Fibroblast of upper back skin (primary cell): ENCODE measurements at regions not wholly inside any gene's neighbourhood (a gene's known extent, or its start where the extent isn't known, plus 50 kb on each side); places are given as distances from the start of the nearest gene placed in this dataset.

Source experiments
- DNase-seq: peaks from one replicate; pipeline ENCODE4 v3.0.0-alpha.2; 2013

DNA sequence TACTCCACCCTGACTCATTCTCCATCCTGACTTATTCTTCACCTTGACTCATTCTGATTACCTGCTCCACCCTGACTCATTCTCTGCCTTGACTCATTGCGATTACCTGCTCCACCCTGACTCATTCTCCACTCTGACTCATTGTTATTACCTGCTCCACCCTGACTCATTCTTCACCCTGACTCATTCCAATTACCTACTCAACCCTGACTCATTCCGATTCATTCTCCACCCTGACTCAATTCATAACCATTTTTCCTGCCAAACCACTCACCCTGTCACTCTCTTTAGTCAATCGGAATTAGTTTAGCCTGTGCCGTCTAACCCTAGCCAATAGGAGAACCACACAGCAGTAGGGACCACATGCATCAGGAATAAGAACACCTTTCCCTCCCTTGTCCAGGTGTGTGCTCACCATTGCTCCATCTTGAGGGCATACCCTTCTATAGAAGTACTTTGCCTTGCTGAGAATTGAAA, 1227.4 kb upstream of the PCDH20 start:
- DNase-seq: peak; percentile 48

GRCh38 chr13:62635161-62635560, 1219.5 kb upstream of the PCDH20 start:
- no peak for DNase-seq

GRCh38 chr13:62633448-62633847, 1217.8 kb upstream of the PCDH20 start:
- no peak for DNase-seq

- DNase-seq: no peak
These were observed 1216.0 kb upstream of the PCDH20 start for GRCh38 chr13:62631619-62632018.

GRCh38 chr13:62631124-62631523, 1215.5 kb upstream of the PCDH20 start:
- no peak for DNase-seq

GRCh38 chr13:62629618-62630017, 1214.0 kb upstream of the PCDH20 start:
- DNase-seq: no peak

DNA sequence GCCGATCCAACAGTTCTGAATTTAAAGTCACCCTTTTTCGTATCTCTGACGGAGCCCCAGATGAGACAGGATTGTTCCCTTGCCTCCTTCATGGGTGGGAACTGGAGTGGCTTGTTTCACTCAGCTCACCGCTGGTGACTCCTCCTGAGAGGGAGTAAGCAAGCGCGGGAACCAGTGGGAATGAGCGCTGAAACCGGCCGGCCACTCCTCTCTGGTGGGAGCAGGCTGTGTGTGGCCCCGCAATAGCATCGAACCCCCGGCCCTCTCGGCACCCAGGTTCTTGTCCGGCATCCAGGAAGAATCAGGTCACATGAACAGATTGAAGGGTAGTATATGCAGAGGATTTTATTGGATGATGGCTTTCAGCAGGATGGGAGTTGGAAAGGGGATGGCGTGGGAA, 1211.6 kb upstream of the PCDH20 start:
- DNase-seq: no peak

DNA sequence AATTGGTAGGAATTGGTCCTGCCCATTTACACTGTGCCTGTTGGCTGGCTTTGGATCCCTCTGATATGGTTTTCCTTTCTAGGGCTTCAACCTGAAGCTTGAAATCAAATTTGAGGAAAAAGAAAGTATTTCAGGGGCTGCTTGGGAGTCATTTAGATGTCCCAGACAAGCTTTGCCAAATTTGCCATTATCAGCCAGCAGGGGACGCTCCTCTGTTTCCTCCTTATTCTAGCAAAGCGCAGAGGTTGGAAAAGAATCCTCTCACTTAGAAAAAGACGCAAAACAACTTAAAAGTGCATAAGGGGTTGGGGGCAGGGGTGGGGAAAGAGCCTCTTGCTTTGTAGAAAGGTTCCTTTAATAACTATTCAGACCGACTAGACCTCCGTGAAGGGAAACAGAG, 1211.1 kb upstream of the PCDH20 start:
- no peak for DNase-seq

DNA sequence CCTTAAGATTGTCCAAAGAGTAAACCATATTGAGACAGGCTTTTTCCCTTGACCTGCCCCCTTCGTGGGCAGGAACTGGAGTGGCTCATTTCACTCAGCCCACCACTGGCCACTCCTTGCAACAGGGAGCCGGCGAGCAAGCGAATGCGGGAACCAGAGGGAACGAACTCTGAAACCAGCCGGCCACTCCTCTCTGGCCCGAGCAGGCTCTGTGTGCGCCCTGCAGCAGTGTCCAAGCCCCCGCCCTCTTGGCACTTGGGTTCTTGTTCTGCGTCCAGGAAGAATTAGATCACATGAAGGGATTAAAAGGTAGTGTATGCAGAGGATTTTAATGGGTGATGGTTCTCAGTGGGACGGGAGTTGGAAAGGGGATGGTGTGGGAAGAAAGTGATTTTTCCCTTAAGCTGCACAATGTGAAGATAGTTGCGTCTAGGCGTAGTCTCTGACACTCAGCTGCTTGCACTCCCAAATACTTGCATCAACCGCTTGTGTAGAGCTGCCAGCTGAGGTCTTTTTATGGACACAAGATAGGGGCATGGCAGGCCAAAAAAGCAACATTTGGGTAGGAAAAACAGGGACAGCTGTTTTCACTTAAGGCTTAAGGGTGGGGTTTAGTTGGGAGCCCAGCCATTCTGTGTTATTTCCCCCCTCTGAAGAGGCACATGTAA, 1209.7 kb upstream of the PCDH20 start:
- DNase-seq: peak; percentile 0

DNA sequence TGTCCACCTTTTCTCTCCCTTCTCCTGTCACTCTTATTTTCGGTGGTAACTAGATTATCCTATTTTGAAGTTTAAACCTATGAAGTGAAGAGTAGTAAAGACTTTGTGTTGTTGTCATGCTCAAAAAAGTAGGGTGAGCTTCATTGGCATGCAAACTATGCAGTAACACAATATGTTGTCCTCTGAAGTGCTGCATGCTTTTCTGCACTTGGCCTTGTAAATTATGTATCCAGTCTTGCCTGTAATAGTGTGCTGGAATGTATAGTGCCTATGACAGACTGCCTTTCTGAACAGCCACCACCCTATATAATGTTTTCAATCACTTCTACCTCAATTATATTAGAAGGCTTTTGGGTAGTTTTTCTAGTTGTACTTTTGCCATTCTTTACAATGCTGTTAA, 1198.2 kb upstream of the PCDH20 start:
- DNase-seq: no peak

DNA sequence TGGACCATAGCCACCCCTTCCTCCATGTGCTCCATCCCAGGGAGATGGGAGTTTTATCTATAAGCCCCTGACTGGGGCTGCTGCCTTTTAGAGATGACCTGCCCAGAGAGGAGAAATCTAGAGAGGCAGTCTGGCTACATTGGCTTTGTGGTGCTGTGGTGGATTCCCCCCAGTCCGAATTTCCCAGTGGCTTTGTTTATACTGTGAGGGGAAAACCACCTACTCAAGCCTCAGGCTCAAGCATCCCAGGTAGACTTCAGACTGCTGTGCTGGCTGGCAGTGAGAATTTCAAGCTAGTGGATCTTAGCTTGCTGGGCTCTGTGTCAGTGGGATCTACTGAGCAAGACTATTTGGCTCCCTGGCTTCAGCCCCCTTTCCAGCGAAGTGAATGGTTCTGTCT, 1195.7 kb upstream of the PCDH20 start:
- DNase-seq: no peak

- DNase-seq: no peak
These were observed 1183.1 kb upstream of the PCDH20 start for GRCh38 chr13:62598708-62599107.

- no peak for DNase-seq
These were observed 1180.3 kb upstream of the PCDH20 start for GRCh38 chr13:62595976-62596375.

DNA sequence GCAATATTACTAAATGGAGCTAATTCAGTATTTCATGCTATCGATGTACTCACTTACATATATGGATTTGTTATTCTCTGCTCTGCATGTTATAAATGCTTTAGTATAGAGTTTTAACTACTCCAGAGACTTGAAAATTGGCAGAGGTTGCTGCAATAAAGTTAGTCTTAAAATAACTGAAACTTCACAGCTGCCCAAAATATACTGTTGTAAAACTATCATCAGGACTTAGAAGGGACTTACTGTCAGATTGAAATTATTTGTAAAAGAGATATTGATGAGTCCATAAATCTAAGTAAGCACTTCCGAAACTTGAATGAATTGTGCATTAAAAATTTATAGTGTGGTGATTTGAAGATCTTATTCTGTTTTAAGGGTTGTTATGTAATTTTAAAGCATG, 1178.2 kb upstream of the PCDH20 start:
- DNase-seq: no peak

DNA sequence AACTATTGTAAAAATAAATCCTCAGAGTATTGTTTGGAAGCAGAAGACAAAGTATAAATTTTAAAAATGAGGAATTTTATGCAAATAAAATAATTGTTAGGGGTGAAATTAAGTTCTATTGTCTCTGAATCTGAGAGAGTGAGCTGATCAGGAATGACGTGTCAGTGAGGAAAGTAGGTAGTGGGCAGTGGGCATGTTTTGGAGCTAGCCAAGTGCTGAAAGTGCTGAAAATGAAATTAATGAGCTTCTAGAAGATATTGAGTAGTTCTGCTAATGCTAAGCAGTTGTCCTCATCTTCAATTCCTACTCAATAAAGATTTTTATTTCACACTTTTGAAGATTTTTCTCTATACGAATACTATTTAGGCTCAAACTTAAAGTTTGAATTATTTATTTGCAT, 1167.8 kb upstream of the PCDH20 start:
- no peak for DNase-seq

GRCh38 chr13:62578402-62578801, 1162.8 kb upstream of the PCDH20 start:
- DNase-seq: no peak

GRCh38 chr13:62564770-62565169, 1149.1 kb upstream of the PCDH20 start:
- no peak for DNase-seq

GRCh38 chr13:62563251-62563650, 1147.6 kb upstream of the PCDH20 start:
- no peak for DNase-seq

- no peak for DNase-seq
These were observed 1141.3 kb upstream of the PCDH20 start for GRCh38 chr13:62556978-62557377.

DNA sequence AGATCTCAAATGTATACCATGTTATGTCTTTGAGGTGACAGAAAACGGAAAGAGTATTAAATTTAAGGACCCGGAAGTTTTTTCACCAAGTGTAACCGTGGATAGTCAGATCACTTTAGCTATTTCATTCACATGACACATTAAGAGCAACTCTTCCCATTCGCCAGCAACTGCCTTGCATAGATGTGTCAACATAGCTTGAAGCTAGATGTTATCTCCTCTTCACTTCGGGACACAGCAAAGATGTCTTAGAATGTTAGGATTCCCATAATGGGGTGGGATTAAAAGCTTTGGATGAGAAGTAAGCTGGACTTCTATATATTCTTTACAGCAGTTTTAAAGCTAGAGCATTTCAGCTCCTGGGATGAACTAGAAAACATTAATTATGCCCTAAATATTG, 1135.9 kb upstream of the PCDH20 start:
- DNase-seq: no peak

DNA sequence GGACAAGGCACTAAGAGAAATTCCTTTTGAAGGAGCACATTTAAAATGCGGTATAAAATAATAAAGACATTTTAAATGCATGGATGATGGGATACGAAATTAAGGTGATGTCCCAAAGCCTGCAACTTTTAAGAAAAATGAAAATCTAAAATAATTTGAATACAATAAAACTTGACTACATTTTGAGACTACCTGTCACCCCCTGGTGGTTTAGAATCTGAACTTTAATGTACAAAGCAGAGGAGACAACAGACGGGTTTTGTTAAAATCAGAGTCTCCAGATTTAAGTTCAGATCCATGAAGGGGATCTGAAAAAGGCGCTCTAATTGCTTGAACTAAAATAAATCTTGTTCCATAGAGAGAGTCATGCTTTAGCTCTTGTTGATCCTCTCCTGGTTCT, 1129.3 kb upstream of the PCDH20 start:
- DNase-seq: no peak

GRCh38 chr13:62537593-62537992, 1121.9 kb upstream of the PCDH20 start:
- DNase-seq: no peak

- no peak for DNase-seq
These were observed 1110.0 kb upstream of the PCDH20 start for GRCh38 chr13:62525652-62526051.

- no peak for DNase-seq
These were observed 1108.8 kb upstream of the PCDH20 start for GRCh38 chr13:62524498-62524897.

- no peak for DNase-seq
These were observed 1108.4 kb upstream of the PCDH20 start for GRCh38 chr13:62524061-62524460.
